Stomach (tissue), 8 donors: ENCODE measurements at regions not wholly inside any gene's neighbourhood (a gene's known extent, or its start where the extent isn't known, plus 50 kb on each side); places are given as distances from the start of the nearest gene placed in this dataset.
"Not testable (repeated sequence)": the region's sequence is repeated elsewhere in the genome, so short reads cannot be mapped to it uniquely, and the experiment has no call there.

Experiments used
- DNase-seq, 2 donors: peaks; one replicate each; pipeline versions ENCODE4 v3.0.0 to v3.0.0-alpha.2; 2013 to 2019
- H3K27ac ChIP-seq, 5 donors: fragments of 200-600 bp in 4 of 5; sonication (generic) in 4 of 5; one replicate each; pipeline ENCODE4 v1.5.1; 2013 to 2019; ENCODE audit warnings: mild to moderate bottlenecking in 1 of 5, moderate library complexity in 1 of 5
- H3K27me3 ChIP-seq, 3 donors: fragments of 200-600 bp; sonication (generic); one replicate each; pipeline ENCODE4 v1.5.1; 2017 to 2019; ENCODE audit warnings: mixed run types in 1 of 3
- H3K36me3 ChIP-seq, 4 donors: fragments of 200-600 bp; sonication (generic); 1 replicate in 3 of 4; 2 replicates in 1 of 4; pipeline ENCODE4 v1.5.1; 2016 to 2019
- H3K4me1 ChIP-seq, 4 donors: fragments of 200-600 bp; sonication (generic); one replicate each; pipeline ENCODE4 v1.5.1; 2016 to 2019
- H3K4me3 ChIP-seq, 4 donors: fragments of 200-600 bp; sonication (generic) in 3 of 4; one replicate each; pipeline ENCODE4 v1.5.1; 2016 to 2019; ENCODE audit warnings: mild to moderate bottlenecking in 1 of 4
- H3K9me3 ChIP-seq, 4 donors: fragments of 200-600 bp; sonication (generic); one replicate each; pipeline ENCODE4 v1.5.1; 2016 to 2019
- EP300 ChIP-seq: sonication (generic); formaldehyde crosslinking; IDR thresholded peaks from one replicate; pipeline ENCODE4 v1.6.1; 2017; ENCODE audit warnings: antibody characterized with exemption
- POLR2A ChIP-seq, 4 donors: fragments of 450-650 bp; IDR thresholded peaks; one replicate each; pipeline ENCODE4 v1.6.1; 2016; ENCODE audit warnings: antibody characterized with exemption in 4 of 4, control low read depth in 2 of 4, mild to moderate bottlenecking in 1 of 4, moderate library complexity in 1 of 4
- POLR2AphosphoS5 ChIP-seq, 3 donors: sonication (generic); formaldehyde crosslinking; IDR thresholded peaks; one replicate each; pipeline ENCODE4 v1.6.1; 2016; ENCODE audit warnings: antibody characterized with exemption in 3 of 3
- WGBS, 5 donors: extraction: QIAGEN DNeasy Blood & Tissue Kit in 3 of 5; methylation state at CpG; one replicate each; pipeline versions ENCODE4 v1.1.5 to v1.1.7; 2013 to 2018; 5-methylcytosine and 5-hydroxymethylcytosine counted together
- intact Hi-C: fragments of 100-400 bp; cut with DNase I; formaldehyde crosslinking; loops from one replicate; pipeline ENCODE4 v1.15.1; 2023; ENCODE audit warnings: low total_unique reads
- TF ChIP-seq, protein P1 (sequence below), 7 experiments: fragments of 450-650 bp in 4 of 7; fragments of 200-600 bp in 3 of 7; sonication (generic) in 3 of 7; IDR thresholded peaks; one replicate each; pipeline ENCODE4 v1.5.1; 2016 to 2019; ENCODE audit warnings: antibody characterized with exemption in 7 of 7, control low read depth in 2 of 7, mild to moderate bottlenecking in 1 of 7
- donor health status: healthy with polysubstance abuse.
- donor health status: Bipolar disorder and iron deficiency.
- donor health status: healthy.

DNA sequence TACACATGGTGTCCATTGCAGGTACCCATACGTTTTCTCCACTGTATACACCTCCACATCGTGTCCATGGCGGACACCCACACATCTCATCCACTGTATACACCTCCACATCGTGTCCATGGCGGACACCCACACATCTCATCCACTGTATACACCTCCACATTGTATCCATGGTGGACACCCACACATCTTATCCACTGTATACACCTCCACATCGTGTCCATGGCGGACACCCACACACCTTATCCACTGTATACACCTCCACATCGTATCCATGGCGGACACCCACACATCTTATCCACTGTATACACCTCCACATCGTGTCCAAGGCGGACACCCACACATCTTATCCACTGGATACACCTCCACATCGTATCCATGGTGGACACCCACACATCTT, 50.4 kb upstream of the TTC34 start:
- H3K27me3 ChIP-seq = peaks cover 0 to 82% (median 42%) of the 10 kb centered on the region in 3 donors
- 79 to 90% (median 86%) methylated on average over 12 of the region's 12 CpGs for WGBS, 5 donors
- H3K36me3 ChIP-seq, H3K9me3 ChIP-seq, DNase-seq, intact Hi-C loops, H3K4me3 ChIP-seq, H3K4me1 ChIP-seq, H3K27ac ChIP-seq: not testable (repeated sequence)

- H3K27me3 ChIP-seq = peaks cover 0 to 78% (median 25%) of the 10 kb centered on the region in 3 donors
- 66 to 75% (median 68%) methylated on average over 7 to 9 of the region's 9 CpGs for WGBS, 5 donors
Measured at GRCh38 chr1:2853711-2854110, 52.2 kb upstream of the TTC34 start.

GRCh38 chr1:2854151-2854550, 52.7 kb upstream of the TTC34 start:
- Histone ChIP-seq H3K4me1 (no peaks in the 10 kb centered on the region), H3K27me3 (peaks cover 0 to 74% (median 22%) of the 10 kb centered on the region in 3 donors), H3K9me3 (no peaks in the 10 kb centered on the region), H3K36me3 (no peaks in the 10 kb centered on the region), H3K27ac (no peak overlapping the region), H3K4me3 (no peak overlapping the region)
- 83 to 90% (median 83%) methylated on average over 13 of the region's 13 CpGs for WGBS, 5 donors
- TF ChIP-seq, protein P1, sequence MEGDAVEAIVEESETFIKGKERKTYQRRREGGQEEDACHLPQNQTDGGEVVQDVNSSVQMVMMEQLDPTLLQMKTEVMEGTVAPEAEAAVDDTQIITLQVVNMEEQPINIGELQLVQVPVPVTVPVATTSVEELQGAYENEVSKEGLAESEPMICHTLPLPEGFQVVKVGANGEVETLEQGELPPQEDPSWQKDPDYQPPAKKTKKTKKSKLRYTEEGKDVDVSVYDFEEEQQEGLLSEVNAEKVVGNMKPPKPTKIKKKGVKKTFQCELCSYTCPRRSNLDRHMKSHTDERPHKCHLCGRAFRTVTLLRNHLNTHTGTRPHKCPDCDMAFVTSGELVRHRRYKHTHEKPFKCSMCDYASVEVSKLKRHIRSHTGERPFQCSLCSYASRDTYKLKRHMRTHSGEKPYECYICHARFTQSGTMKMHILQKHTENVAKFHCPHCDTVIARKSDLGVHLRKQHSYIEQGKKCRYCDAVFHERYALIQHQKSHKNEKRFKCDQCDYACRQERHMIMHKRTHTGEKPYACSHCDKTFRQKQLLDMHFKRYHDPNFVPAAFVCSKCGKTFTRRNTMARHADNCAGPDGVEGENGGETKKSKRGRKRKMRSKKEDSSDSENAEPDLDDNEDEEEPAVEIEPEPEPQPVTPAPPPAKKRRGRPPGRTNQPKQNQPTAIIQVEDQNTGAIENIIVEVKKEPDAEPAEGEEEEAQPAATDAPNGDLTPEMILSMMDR (IDR thresholded peaks at IDR 0.05) = no peak
- TF ChIP-seq EP300 = no peak
- no peak for TF ChIP-seq POLR2A (IDR thresholded peaks at IDR 0.05)
- no peak for TF ChIP-seq POLR2AphosphoS5 (IDR thresholded peaks at IDR 0.05)
- intact Hi-C loops = no loop called here
- no peak for DNase-seq

More at GRCh38 chr1:2853711-2854110, 52.2 kb upstream of the TTC34 start:
- H3K36me3 ChIP-seq = no peaks in the 10 kb centered on the region
- no peaks in the 10 kb centered on the region for H3K4me1 ChIP-seq
- DNase-seq = no peak
- intact Hi-C loops = no loop called here
- TF ChIP-seq EP300 = no peak
- TF ChIP-seq, protein P1 (IDR thresholded peaks at IDR 0.05) = no peak
- no peak for TF ChIP-seq POLR2AphosphoS5 (IDR thresholded peaks at IDR 0.05)
- no peak for TF ChIP-seq POLR2A (IDR thresholded peaks at IDR 0.05)
- H3K9me3 ChIP-seq = no peaks in the 10 kb centered on the region
- no peak overlapping the region for H3K4me3 ChIP-seq
- no peak overlapping the region for H3K27ac ChIP-seq

DNA sequence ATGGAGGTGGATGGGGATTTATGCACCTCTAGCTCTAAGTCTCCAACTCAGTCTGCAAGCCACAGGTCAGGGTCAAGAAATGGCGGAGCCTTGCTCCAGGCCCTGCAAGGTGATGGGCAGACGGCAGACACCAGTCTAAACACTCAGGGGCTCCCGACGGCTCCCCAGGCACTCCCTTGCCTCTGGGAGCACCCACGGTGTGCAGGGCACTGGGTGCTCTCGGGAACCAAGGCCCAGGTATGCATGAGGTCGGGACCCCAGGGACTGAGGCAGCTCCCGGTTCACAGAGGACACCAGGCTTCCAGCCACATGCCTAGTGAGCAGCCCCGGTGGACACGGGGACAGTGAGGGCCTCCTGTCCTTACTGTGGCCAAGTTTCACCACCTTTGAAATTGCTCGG, 53.1 kb upstream of the TTC34 start:
- intact Hi-C loops = no loop called here
- no peak overlapping the region for H3K4me3 ChIP-seq
- 70 to 89% (median 78%) methylated on average over 3 to 11 of the region's 11 CpGs for WGBS, 5 donors

More for the DNA sequence above, 53.1 kb upstream of the TTC34 start:
- DNase-seq = no peak
- Histone ChIP-seq H3K27me3 (peaks cover 0 to 69% (median 22%) of the 10 kb centered on the region in 3 donors), H3K36me3 (no peaks in the 10 kb centered on the region), H3K9me3 (no peaks in the 10 kb centered on the region), H3K4me1 (no peaks in the 10 kb centered on the region), H3K27ac (no peak overlapping the region)
- TF ChIP-seq EP300 = no peak
- no peak for TF ChIP-seq POLR2AphosphoS5 (IDR thresholded peaks at IDR 0.05)
- TF ChIP-seq, protein P1 (IDR thresholded peaks at IDR 0.05) = no peak
- TF ChIP-seq POLR2A (IDR thresholded peaks at IDR 0.05) = no peak
